Iris pigment epithelial cell (primary cell): ENCODE measurements at regions not wholly inside any gene's neighbourhood (a gene's known extent, or its start where the extent isn't known, plus 50 kb on each side); places are given as distances from the start of the nearest gene placed in this dataset.
"Not testable (repeated sequence)": the region's sequence is repeated elsewhere in the genome, so short reads cannot be mapped to it uniquely, and the experiment has no call there.

Experiments
- DNase-seq: peaks from one replicate; pipeline ENCODE4 v3.0.0-alpha.2; 2011; ENCODE audit warnings: low read depth

GRCh38 chr18:78508228-78508824, 471.3 kb upstream of the SALL3 start:
- DNase-seq: not testable (repeated sequence)

- no peak for DNase-seq
Measured at GRCh38 chr18:78510091-78510490, 469.5 kb upstream of the SALL3 start.

DNA sequence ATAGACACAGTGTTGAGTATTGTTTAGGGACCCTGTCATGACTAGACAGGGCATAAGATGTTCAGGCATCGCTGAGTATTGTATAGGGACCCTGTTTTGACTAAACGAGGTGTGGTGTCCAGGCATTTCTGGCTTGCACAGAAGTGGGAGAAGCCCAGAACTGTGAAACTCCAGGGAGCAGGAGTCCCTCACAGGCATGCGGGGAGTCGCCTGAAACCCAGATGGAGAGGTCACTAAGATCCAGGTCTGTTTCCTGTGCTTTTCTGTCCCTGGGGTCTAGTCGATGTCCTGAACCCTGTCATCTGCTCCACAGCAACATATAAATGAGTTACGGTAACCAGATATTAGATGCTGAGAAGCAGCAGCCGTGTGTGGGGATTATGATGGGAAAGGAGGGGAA, 469.0 kb upstream of the SALL3 start:
- no peak for DNase-seq

GRCh38 chr18:78511666-78512601, 467.7 kb upstream of the SALL3 start:
- no peak for DNase-seq

- no peak for DNase-seq
Measured at GRCh38 chr18:78514910-78515670, 464.5 kb upstream of the SALL3 start.

DNA sequence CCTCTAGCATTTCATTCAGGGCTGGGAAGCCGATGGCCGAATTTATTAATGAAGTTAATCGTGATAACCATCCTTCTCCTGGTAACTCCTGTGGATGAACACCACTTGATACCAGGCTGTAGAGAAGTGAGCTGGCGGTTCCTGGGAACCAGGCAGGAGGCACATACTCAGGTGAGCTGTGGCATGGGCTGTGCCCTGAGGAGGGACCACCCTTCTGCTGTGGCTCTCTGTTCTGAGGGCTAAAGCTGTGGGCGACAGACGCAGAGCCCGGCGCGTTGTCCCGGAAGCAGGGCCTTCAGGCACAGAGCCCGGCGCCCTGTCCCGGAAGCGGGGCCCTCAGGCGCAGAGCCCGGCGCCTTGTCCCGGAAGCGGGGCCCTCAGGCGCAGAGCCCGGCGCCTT, 462.3 kb upstream of the SALL3 start:
- no peak for DNase-seq

- DNase-seq: no peak
Measured at GRCh38 chr18:78517973-78518372, 461.6 kb upstream of the SALL3 start.

DNA sequence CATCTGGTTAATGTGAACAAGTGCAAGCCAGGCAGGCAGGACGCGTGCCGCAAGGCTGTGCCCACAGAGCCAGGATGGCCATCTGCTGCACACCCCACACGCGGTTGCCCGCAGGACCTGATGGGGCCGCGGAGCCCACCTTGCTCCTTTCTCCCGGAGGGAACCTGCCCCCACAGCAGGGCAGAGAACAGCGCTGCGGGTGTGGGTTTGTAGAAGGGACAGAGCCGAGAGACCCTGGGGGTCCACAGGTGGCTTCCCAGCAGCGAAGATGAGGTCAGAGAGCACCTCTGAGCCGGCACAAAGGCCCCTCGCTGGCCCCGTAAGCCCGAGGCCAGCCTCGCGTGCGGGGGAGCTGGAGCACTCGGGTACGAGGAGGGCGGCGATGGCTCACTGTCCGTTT, 460.8 kb upstream of the SALL3 start:
- no peak for DNase-seq

DNA sequence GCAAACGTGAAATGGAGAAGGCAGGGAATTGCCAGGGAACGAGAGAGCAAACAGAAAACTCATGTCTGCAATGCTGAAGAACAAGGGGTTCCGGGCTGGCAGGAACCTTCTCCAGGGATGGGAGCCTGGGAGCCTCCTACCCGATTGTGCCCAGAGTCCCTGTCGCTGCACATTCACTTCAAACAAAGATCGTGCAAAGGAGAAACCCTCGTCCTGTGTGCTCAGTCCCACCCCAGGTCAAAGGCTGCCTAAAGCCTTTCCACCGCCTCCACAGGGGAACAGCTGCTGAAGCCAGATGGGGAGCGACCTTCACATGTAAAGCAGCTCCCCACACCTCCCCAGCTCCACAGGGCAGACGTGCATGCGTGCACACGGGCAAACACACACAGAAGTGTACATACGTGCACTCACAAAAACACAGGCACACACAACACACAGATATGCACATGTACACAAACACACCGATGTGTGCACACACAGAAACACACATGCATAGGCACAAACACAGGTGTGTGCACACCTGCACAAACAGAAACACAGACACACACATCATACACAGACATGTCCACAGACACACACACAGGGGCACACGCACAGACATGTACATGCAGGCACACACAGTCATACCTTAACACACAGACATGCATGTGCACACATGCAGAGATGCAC, 460.1 kb upstream of the SALL3 start:
- DNase-seq: no peak

GRCh38 chr18:78521136-78521535, 458.5 kb upstream of the SALL3 start:
- DNase-seq: no peak

DNA sequence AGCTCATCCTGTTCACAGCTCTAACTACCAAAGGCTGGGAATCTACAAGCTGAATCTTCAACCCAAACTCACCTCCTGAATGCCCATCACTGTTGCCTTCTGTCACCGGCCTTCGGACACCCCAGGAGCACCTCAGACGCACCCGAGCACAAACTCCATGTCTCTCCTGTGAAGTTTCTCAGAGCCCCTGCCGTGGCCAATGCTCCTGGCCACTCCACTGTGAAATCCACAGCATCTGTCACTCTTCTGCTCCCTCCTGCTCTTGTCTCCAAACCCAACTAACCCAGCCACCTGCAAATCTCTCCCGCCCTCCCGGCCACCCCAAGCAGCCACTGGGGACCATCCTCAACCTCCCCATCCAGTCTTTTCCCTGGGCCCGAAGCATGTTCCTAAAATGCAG, 457.9 kb upstream of the SALL3 start:
- no peak for DNase-seq

GRCh38 chr18:78522507-78522906, 457.1 kb upstream of the SALL3 start:
- no peak for DNase-seq

DNA sequence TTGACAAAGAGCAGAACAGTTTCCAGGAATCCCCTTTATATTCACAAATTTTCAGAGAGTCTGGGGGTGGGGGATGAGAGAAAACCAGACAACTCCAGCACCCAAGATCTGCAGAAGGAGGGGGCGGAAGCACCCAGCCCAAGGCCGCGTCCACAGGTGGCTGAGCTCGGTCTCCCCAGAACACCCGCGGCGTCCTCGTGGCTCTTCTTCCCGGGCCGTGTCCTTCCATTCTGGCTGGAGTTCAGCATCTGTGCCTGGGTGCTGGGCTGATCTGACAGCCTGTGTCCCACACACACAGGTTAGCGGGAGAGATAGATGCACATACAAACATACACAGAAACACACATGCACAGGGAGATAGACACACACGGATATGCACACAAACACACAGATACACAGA, 455.8 kb upstream of the SALL3 start:
- no peak for DNase-seq

DNA sequence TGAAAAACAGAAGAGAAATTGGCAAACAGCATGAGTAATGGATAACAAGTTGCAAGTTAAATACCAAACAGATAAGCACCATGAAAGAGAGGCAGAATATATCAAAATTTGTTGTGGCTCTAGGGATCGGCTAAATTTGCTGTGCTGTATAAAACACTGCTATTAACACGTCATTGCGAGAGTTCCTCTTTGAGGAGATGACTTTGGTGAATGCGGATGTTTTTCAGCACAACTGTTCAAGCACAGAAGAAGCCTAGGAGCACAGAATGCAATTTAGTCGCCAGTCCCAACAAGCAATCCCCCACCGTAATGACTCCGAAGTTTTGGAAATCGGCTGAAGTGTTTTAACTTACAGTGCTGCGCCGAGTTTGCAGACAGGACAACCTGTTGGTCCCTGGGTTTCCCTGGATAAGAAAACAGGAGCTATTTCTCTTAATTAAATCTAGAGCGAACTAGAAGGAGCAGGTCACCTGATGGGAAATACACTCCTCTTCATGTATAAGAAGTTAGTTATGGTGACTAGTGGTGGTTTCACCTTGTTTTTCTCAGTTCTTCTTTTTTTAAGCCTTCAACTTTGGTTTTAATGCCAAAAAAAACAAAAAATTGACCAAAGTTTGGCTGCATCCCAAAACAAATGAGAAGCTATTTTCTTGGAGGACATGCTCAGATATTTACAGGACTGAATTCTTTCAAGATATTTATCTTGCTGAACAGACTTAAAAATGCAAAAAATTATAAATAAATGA, 454.1 kb upstream of the SALL3 start:
- peak; percentile 38 for DNase-seq

GRCh38 chr18:78526275-78526674, 453.3 kb upstream of the SALL3 start:
- no peak for DNase-seq

GRCh38 chr18:78526923-78527711, 452.5 kb upstream of the SALL3 start:
- DNase-seq: no peak

DNA sequence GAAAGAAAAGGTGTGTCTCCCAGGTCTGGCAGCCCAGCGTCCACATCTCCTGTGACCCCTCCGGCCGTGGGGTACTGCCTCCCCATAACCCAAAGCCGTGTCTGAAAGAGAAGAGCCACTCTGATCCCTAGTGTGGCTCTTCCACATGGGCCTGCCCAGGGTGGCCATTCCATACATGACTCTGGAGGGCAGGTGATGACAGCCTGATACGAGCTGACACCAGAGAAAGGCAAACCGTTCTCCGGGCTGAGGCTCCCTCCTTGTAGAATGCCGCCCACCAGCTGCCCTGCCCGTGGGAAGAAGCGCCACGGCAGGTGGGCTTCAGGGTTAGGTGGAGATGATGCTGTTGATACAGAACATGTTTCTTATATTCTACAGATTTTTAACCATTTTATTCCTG, 451.6 kb upstream of the SALL3 start:
- DNase-seq: no peak

DNA sequence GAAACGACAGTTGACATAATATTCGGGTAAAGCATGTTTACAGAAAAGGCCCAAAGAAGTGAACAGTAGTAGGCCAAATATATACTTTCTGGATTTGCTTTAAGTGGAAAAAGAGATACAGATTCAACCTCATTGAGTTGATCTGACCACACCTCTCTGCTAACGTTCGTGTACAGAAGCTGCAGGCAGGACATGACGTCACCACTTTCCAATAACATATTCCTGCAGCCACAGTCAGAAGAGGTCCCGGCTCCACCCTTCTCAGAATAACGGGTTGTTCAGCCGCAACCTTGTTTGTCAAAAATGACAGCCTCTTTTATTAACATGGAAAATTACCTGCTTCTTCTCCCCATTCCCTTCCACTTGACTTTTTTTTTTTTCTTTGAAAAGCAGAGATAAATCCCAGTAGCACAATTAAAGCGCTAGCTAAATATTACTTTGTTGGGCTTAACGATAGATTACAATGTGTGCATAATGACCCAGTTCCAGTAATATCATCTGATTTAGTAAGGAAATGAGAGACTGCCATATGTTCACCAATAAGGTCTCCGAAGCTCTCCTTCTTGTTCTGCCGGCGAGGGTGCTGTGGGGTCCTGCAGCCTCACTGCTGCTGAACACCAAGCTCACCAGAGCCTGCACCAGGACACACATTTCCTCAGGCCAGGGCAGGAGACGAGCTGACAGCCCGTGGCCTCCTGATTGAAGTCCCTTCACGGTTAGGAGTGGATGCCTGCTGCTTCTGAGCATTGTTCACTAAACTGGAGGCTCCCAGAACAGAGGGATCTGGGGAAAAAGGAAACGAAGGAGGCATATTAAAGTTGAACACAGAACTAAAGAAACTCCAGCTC, 451.0 kb upstream of the SALL3 start:
- no peak for DNase-seq

GRCh38 chr18:78531637-78532036, 448.0 kb upstream of the SALL3 start:
- DNase-seq: no peak
